ENCODE measurements at regions not wholly inside any gene's neighbourhood (a gene's known extent, or its start where the extent isn't known, plus 50 kb on each side); places are given as distances from the start of the nearest gene placed in this dataset.

DNA sequence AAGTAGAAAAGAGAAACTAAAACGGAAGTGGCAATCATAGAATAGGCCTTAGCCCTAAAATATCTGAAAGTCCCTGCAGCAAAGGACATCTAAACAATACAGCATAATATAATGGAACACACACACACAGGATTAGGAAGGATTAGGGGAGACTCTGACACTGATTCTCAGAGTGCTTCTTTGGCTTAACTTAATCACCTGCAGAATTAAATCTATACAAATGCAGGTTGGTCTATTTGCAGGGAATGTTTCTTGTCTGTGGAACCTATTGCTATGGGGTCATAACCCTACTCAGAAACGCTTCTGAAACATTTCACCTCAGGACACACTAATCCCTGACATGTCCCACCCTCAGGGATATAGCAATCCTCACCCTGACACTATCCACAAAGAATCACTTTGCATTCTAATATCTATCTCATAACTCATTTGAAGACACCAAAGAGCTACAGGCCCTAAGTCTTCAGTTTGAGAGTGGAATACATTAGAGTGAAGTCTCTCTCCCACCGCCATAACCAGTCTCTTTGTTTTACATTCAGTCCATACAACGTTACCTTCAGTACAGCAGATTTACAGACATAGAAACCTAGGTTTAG is 1041.2 kb downstream of the TUSC7 start:
- no peak overlapping the region for H3K27ac ChIP-seq
- intact Hi-C loops (cut with DNase I; ENCODE audit: low total_unique reads) = no loop called here
- no peaks in the 10 kb centered on the region for H3K36me3 ChIP-seq
- no peaks in the 10 kb centered on the region for H3K4me1 ChIP-seq
- no peak overlapping the region for H3K4me3 ChIP-seq
- TF ChIP-seq POLR2AphosphoS5 (IDR thresholded peaks at IDR 0.05) (no peak), EP300 (IDR thresholded peaks at IDR 0.05; ENCODE audit: low read depth) (no peak), POLR2A (IDR thresholded peaks at IDR 0.05) (no peak)
- TF ChIP-seq, protein P1, sequence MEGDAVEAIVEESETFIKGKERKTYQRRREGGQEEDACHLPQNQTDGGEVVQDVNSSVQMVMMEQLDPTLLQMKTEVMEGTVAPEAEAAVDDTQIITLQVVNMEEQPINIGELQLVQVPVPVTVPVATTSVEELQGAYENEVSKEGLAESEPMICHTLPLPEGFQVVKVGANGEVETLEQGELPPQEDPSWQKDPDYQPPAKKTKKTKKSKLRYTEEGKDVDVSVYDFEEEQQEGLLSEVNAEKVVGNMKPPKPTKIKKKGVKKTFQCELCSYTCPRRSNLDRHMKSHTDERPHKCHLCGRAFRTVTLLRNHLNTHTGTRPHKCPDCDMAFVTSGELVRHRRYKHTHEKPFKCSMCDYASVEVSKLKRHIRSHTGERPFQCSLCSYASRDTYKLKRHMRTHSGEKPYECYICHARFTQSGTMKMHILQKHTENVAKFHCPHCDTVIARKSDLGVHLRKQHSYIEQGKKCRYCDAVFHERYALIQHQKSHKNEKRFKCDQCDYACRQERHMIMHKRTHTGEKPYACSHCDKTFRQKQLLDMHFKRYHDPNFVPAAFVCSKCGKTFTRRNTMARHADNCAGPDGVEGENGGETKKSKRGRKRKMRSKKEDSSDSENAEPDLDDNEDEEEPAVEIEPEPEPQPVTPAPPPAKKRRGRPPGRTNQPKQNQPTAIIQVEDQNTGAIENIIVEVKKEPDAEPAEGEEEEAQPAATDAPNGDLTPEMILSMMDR (IDR thresholded peaks at IDR 0.05) = no peak
- DNase-seq = no peak
- no peaks in the 10 kb centered on the region for H3K9me3 ChIP-seq
- H3K27me3 ChIP-seq = no peaks in the 10 kb centered on the region
- 78% methylated on average over 4 of the region's 4 CpGs for WGBS, 2 donors (ENCODE audit: low coverage in 1 of 2)
- in situ Hi-C loops (cut with MboI; ENCODE audit: low pct_ligation_motif_present in 1 of 4, low pct_unique_long_range_greater_than_20kb in 1 of 4, low sequenced_read_pairs in 3 of 4) = no loop called here

DNA sequence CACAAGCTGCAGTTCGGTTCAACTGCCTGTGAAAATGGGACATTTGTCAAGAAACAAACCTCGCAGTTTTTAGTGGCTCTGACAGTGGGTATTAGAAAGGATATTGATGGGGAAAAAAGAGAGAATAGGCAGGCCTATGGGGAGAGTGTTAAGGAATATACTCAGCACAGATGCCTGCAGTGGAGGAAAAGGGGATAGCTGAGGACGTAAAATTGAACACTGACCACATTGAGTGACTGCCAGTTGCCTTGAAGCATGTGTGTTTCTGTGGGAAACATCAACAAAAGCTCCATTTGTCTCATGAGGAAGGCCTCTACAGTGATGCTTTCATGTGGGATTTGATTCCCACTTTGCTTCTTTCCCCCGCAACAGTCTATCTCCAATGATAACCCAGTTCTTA is 1042.1 kb downstream of the TUSC7 start:
- Histone ChIP-seq H3K27ac (no peak overlapping the region), H3K27me3 (no peaks in the 10 kb centered on the region), H3K4me3 (no peak overlapping the region), H3K9me3 (no peaks in the 10 kb centered on the region), H3K36me3 (no peaks in the 10 kb centered on the region), H3K4me1 (no peaks in the 10 kb centered on the region)
- intact Hi-C loops (cut with DNase I; ENCODE audit: low total_unique reads) = no loop called here
- in situ Hi-C loops (cut with MboI; ENCODE audit: low pct_ligation_motif_present in 1 of 4, low pct_unique_long_range_greater_than_20kb in 1 of 4, low sequenced_read_pairs in 3 of 4) = no loop called here
- WGBS, 2 donors (ENCODE audit: low coverage in 1 of 2) = 76 to 77% methylated on average over 3 to 4 of the region's 4 CpGs
- TF ChIP-seq POLR2AphosphoS5 (IDR thresholded peaks at IDR 0.05) = no peak
- TF ChIP-seq POLR2A (IDR thresholded peaks at IDR 0.05) = no peak
- TF ChIP-seq, protein P1 (IDR thresholded peaks at IDR 0.05) = no peak
- TF ChIP-seq EP300 (IDR thresholded peaks at IDR 0.05; ENCODE audit: low read depth) = no peak
- DNase-seq = no peak

DNA sequence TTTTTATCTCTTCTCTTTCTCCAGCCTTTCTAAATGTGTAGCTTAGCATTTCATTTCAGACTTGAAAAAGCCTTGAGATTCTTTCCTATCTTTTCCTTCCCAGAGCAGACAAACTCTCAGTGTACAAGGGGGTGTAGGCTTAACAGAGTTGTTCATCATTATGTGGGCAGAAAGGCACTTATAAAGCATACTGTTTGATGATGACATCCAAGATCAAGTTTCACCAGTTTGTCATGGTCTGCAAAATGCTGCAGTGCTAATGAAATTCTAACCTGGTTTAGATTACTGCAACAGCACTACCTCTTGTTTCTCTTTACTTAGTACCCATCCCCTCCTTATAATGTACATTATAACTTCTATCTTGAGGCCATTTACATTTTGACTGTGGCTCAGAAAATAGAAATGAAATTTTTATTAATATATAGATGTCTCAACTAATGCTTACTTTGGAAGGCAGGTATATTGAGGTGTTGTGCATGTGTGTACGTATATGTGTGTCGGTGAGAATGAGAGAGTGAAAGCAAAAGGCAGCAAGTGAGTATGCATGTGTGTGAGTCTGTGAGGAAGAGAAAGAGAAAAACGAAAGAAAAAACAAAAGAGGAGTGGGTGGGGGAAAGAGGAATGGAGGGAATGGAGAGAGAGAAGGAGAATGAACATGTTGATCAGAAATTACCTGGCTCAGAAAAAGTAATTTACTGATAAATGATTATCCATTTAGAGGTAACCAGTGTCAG is 1043.6 kb downstream of the TUSC7 start:
- H3K27ac ChIP-seq = no peak overlapping the region
- H3K9me3 ChIP-seq = no peaks in the 10 kb centered on the region
- no peak for DNase-seq
- H3K36me3 ChIP-seq = no peaks in the 10 kb centered on the region
- intact Hi-C loops (cut with DNase I; ENCODE audit: low total_unique reads) = no loop called here
- in situ Hi-C loops (cut with MboI; ENCODE audit: low pct_ligation_motif_present in 1 of 4, low pct_unique_long_range_greater_than_20kb in 1 of 4, low sequenced_read_pairs in 3 of 4) = no loop called here
- H3K4me3 ChIP-seq = no peak overlapping the region
- TF ChIP-seq, protein P1 (IDR thresholded peaks at IDR 0.05) = no peak
- TF ChIP-seq EP300 (IDR thresholded peaks at IDR 0.05; ENCODE audit: low read depth) = no peak
- TF ChIP-seq POLR2A (IDR thresholded peaks at IDR 0.05) = no peak
- no peak for TF ChIP-seq POLR2AphosphoS5 (IDR thresholded peaks at IDR 0.05)
- H3K27me3 ChIP-seq = no peaks in the 10 kb centered on the region
- H3K4me1 ChIP-seq = no peaks in the 10 kb centered on the region
- WGBS, 2 donors (ENCODE audit: low coverage in 1 of 2) = 76 to 92% methylated on average over 2 to 3 of the region's 3 CpGs

DNA sequence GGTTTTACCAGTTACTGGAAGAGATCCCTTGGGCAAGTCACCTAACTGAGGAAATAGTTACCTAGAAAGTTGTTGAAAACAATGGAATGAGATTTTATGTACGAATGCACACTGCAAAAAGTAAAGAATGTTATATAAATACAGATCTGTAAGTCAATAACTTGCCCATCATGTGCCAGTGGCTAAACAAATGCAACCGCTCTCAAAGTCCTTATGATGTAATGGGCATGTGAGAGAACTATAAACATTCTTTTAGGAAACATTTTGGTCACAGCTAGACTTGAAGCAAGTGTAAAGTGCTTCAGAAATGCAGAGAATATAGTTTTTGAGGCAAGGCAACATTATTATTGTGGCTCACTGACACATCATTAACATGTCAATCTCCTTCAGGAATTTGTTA is 1044.5 kb downstream of the TUSC7 start:
- H3K36me3 ChIP-seq = no peaks in the 10 kb centered on the region
- no peaks in the 10 kb centered on the region for H3K4me1 ChIP-seq
- no peaks in the 10 kb centered on the region for H3K27me3 ChIP-seq
- no peaks in the 10 kb centered on the region for H3K9me3 ChIP-seq
- in situ Hi-C loops (cut with MboI; ENCODE audit: low pct_ligation_motif_present in 1 of 4, low pct_unique_long_range_greater_than_20kb in 1 of 4, low sequenced_read_pairs in 3 of 4) (no loop called here), intact Hi-C loops (cut with DNase I; ENCODE audit: low total_unique reads) (no loop called here)
- TF ChIP-seq EP300 (IDR thresholded peaks at IDR 0.05; ENCODE audit: low read depth) (no peak), POLR2AphosphoS5 (IDR thresholded peaks at IDR 0.05) (no peak), POLR2A (IDR thresholded peaks at IDR 0.05) (no peak)
- TF ChIP-seq, protein P1 (IDR thresholded peaks at IDR 0.05) = no peak
- 68 to 78% methylated on average over 2 of the region's 2 CpGs for WGBS, 2 donors (ENCODE audit: low coverage in 1 of 2)
- no peak overlapping the region for H3K27ac ChIP-seq
- no peak overlapping the region for H3K4me3 ChIP-seq
- DNase-seq = no peak

Data from transverse colon (tissue), 4 donors.